ENCODE measurements at regions not wholly inside any gene's neighbourhood (a gene's known extent, or its start where the extent isn't known, plus 50 kb on each side); places are given as distances from the start of the nearest gene placed in this dataset.

- Histone ChIP-seq H3K9ac (ENCODE audit: low read length in 5 of 5) (no peak overlapping the region), H3K27ac (ENCODE audit: low read depth, low read length) (no peak overlapping the region), H3K4me1 (ENCODE audit: control insufficient read depth in 5 of 5, insufficient read depth in 5 of 5, low read length in 5 of 5) (peaks cover 0 to 6% (median 4%) of the 10 kb centered on the region in 5 donors), H3K36me3 (ENCODE audit: control insufficient read depth in 5 of 5, insufficient read depth in 5 of 5, low read length in 5 of 5) (no peaks in the 10 kb centered on the region), H3K27me3 (ENCODE audit: control insufficient read depth in 5 of 5, insufficient read depth in 4 of 5, low read length in 5 of 5) (no peaks in the 10 kb centered on the region), H3K9me3 (ENCODE audit: control insufficient read depth in 5 of 5, low read length in 5 of 5) (no peaks in the 10 kb centered on the region), H3K4me3 (ENCODE audit: low read depth in 1 of 5, low read length in 5 of 5) (no peak overlapping the region)
These were observed 299.0 kb downstream of the HGF start for GRCh38 chr7:81470724-81471379.

GRCh38 chr7:81469869-81470723 is 299.8 kb downstream of the HGF start:
- H3K27ac ChIP-seq (ENCODE audit: low read depth, low read length): no peak overlapping the region
- no peaks in the 10 kb centered on the region for H3K36me3 ChIP-seq (ENCODE audit: control insufficient read depth in 5 of 5, insufficient read depth in 5 of 5, low read length in 5 of 5)
- no peak overlapping the region for H3K4me3 ChIP-seq (ENCODE audit: low read depth in 1 of 5, low read length in 5 of 5)
- no peaks in the 10 kb centered on the region for H3K9me3 ChIP-seq (ENCODE audit: control insufficient read depth in 5 of 5, low read length in 5 of 5)
- H3K9ac ChIP-seq (ENCODE audit: low read length in 5 of 5): no peak overlapping the region
- peaks cover 0 to 6% (median 4%) of the 10 kb centered on the region in 5 donors for H3K4me1 ChIP-seq (ENCODE audit: control insufficient read depth in 5 of 5, insufficient read depth in 5 of 5, low read length in 5 of 5)
- no peaks in the 10 kb centered on the region for H3K27me3 ChIP-seq (ENCODE audit: control insufficient read depth in 5 of 5, insufficient read depth in 4 of 5, low read length in 5 of 5)

- H3K4me1 ChIP-seq (ENCODE audit: control insufficient read depth in 5 of 5, insufficient read depth in 5 of 5, low read length in 5 of 5): peaks cover 0 to 6% (median 4%) of the 10 kb centered on the region in 5 donors
- no peak overlapping the region for H3K27ac ChIP-seq (ENCODE audit: low read depth, low read length)
- H3K9me3 ChIP-seq (ENCODE audit: control insufficient read depth in 5 of 5, low read length in 5 of 5): no peaks in the 10 kb centered on the region
- no peak overlapping the region for H3K4me3 ChIP-seq (ENCODE audit: low read depth in 1 of 5, low read length in 5 of 5)
- no peak overlapping the region for H3K9ac ChIP-seq (ENCODE audit: low read length in 5 of 5)
- H3K27me3 ChIP-seq (ENCODE audit: control insufficient read depth in 5 of 5, insufficient read depth in 4 of 5, low read length in 5 of 5): no peaks in the 10 kb centered on the region
- no peaks in the 10 kb centered on the region for H3K36me3 ChIP-seq (ENCODE audit: control insufficient read depth in 5 of 5, insufficient read depth in 5 of 5, low read length in 5 of 5)
These were observed 300.5 kb downstream of the HGF start for GRCh38 chr7:81469153-81469868.

GRCh38 chr7:81468526-81468925 is 301.3 kb downstream of the HGF start:
- peaks cover 0 to 6% (median 4%) of the 10 kb centered on the region in 5 donors for H3K4me1 ChIP-seq (ENCODE audit: control insufficient read depth in 5 of 5, insufficient read depth in 5 of 5, low read length in 5 of 5)
- H3K4me3 ChIP-seq (ENCODE audit: low read depth in 1 of 5, low read length in 5 of 5): no peak overlapping the region
- H3K9ac ChIP-seq (ENCODE audit: low read length in 5 of 5): no peak overlapping the region
- H3K36me3 ChIP-seq (ENCODE audit: control insufficient read depth in 5 of 5, insufficient read depth in 5 of 5, low read length in 5 of 5): no peaks in the 10 kb centered on the region
- H3K27ac ChIP-seq (ENCODE audit: low read depth, low read length): no peak overlapping the region
- H3K27me3 ChIP-seq (ENCODE audit: control insufficient read depth in 5 of 5, insufficient read depth in 4 of 5, low read length in 5 of 5): no peaks in the 10 kb centered on the region
- no peaks in the 10 kb centered on the region for H3K9me3 ChIP-seq (ENCODE audit: control insufficient read depth in 5 of 5, low read length in 5 of 5)

GRCh38 chr7:81467964-81468363 is 301.9 kb downstream of the HGF start:
- no peak overlapping the region for H3K27ac ChIP-seq (ENCODE audit: low read depth, low read length)

GRCh38 chr7:81462672-81463071 is 307.2 kb downstream of the HGF start:
- no peak overlapping the region for H3K27ac ChIP-seq (ENCODE audit: low read depth, low read length)
- H3K4me1 ChIP-seq (ENCODE audit: control insufficient read depth in 5 of 5, insufficient read depth in 5 of 5, low read length in 5 of 5): no peaks in the 10 kb centered on the region
- H3K9ac ChIP-seq (ENCODE audit: low read length in 5 of 5): no peak overlapping the region
- no peaks in the 10 kb centered on the region for H3K27me3 ChIP-seq (ENCODE audit: control insufficient read depth in 5 of 5, insufficient read depth in 4 of 5, low read length in 5 of 5)
- no peaks in the 10 kb centered on the region for H3K9me3 ChIP-seq (ENCODE audit: control insufficient read depth in 5 of 5, low read length in 5 of 5)
- H3K36me3 ChIP-seq (ENCODE audit: control insufficient read depth in 5 of 5, insufficient read depth in 5 of 5, low read length in 5 of 5): no peaks in the 10 kb centered on the region
- no peak overlapping the region for H3K4me3 ChIP-seq (ENCODE audit: low read depth in 1 of 5, low read length in 5 of 5)

More at GRCh38 chr7:81467964-81468363, 301.9 kb downstream of the HGF start:
- H3K9ac ChIP-seq (ENCODE audit: low read length in 5 of 5): no peak overlapping the region
- no peaks in the 10 kb centered on the region for H3K36me3 ChIP-seq (ENCODE audit: control insufficient read depth in 5 of 5, insufficient read depth in 5 of 5, low read length in 5 of 5)
- H3K27me3 ChIP-seq (ENCODE audit: control insufficient read depth in 5 of 5, insufficient read depth in 4 of 5, low read length in 5 of 5): no peaks in the 10 kb centered on the region
- H3K9me3 ChIP-seq (ENCODE audit: control insufficient read depth in 5 of 5, low read length in 5 of 5): no peaks in the 10 kb centered on the region
- peaks cover 0 to 6% (median 4%) of the 10 kb centered on the region in 5 donors for H3K4me1 ChIP-seq (ENCODE audit: control insufficient read depth in 5 of 5, insufficient read depth in 5 of 5, low read length in 5 of 5)
- H3K4me3 ChIP-seq (ENCODE audit: low read depth in 1 of 5, low read length in 5 of 5): no peak overlapping the region

GRCh38 chr7:81460250-81461045 is 309.4 kb downstream of the HGF start:
- Histone ChIP-seq H3K27me3 (ENCODE audit: control insufficient read depth in 5 of 5, insufficient read depth in 4 of 5, low read length in 5 of 5) (no peaks in the 10 kb centered on the region), H3K9ac (ENCODE audit: low read length in 5 of 5) (no peak overlapping the region), H3K27ac (ENCODE audit: low read depth, low read length) (no peak overlapping the region), H3K4me3 (ENCODE audit: low read depth in 1 of 5, low read length in 5 of 5) (no peak overlapping the region), H3K36me3 (ENCODE audit: control insufficient read depth in 5 of 5, insufficient read depth in 5 of 5, low read length in 5 of 5) (no peaks in the 10 kb centered on the region), H3K9me3 (ENCODE audit: control insufficient read depth in 5 of 5, low read length in 5 of 5) (no peaks in the 10 kb centered on the region), H3K4me1 (ENCODE audit: control insufficient read depth in 5 of 5, insufficient read depth in 5 of 5, low read length in 5 of 5) (no peaks in the 10 kb centered on the region)

- H3K27ac ChIP-seq (ENCODE audit: low read depth, low read length): no peak overlapping the region
- no peak overlapping the region for H3K9ac ChIP-seq (ENCODE audit: low read length in 5 of 5)
- no peaks in the 10 kb centered on the region for H3K9me3 ChIP-seq (ENCODE audit: control insufficient read depth in 5 of 5, low read length in 5 of 5)
- no peak overlapping the region for H3K4me3 ChIP-seq (ENCODE audit: low read depth in 1 of 5, low read length in 5 of 5)
- no peaks in the 10 kb centered on the region for H3K4me1 ChIP-seq (ENCODE audit: control insufficient read depth in 5 of 5, insufficient read depth in 5 of 5, low read length in 5 of 5)
- no peaks in the 10 kb centered on the region for H3K27me3 ChIP-seq (ENCODE audit: control insufficient read depth in 5 of 5, insufficient read depth in 4 of 5, low read length in 5 of 5)
- no peaks in the 10 kb centered on the region for H3K36me3 ChIP-seq (ENCODE audit: control insufficient read depth in 5 of 5, insufficient read depth in 5 of 5, low read length in 5 of 5)
These were observed 310.4 kb downstream of the HGF start for GRCh38 chr7:81459485-81459884.

GRCh38 chr7:81457852-81458522 is 311.9 kb downstream of the HGF start:
- H3K27me3 ChIP-seq (ENCODE audit: control insufficient read depth in 5 of 5, insufficient read depth in 4 of 5, low read length in 5 of 5): no peaks in the 10 kb centered on the region

More at GRCh38 chr7:81457852-81458522, 311.9 kb downstream of the HGF start:
- Histone ChIP-seq H3K9me3 (ENCODE audit: control insufficient read depth in 5 of 5, low read length in 5 of 5) (no peaks in the 10 kb centered on the region), H3K27ac (ENCODE audit: low read depth, low read length) (no peak overlapping the region), H3K4me1 (ENCODE audit: control insufficient read depth in 5 of 5, insufficient read depth in 5 of 5, low read length in 5 of 5) (no peaks in the 10 kb centered on the region), H3K4me3 (ENCODE audit: low read depth in 1 of 5, low read length in 5 of 5) (no peak overlapping the region), H3K36me3 (ENCODE audit: control insufficient read depth in 5 of 5, insufficient read depth in 5 of 5, low read length in 5 of 5) (no peaks in the 10 kb centered on the region), H3K9ac (ENCODE audit: low read length in 5 of 5) (no peak overlapping the region)
